Thyroid gland (tissue), 4 donors: ENCODE measurements at regions not wholly inside any gene's neighbourhood (a gene's known extent, or its start where the extent isn't known, plus 50 kb on each side); places are given as distances from the start of the nearest gene placed in this dataset.

Experiments
- DNase-seq, 2 donors: peaks; one replicate each; pipeline ENCODE4 v3.0.0-alpha.2; 2019
- H3K27ac ChIP-seq, 3 donors: fragments of 200-600 bp; sonication (generic); 1 replicate in 2 of 3; 2 replicates in 1 of 3; pipeline ENCODE4 v1.5.1; 2016 to 2019; ENCODE audit warnings: mild to moderate bottlenecking in 1 of 3, moderate library complexity in 1 of 3
- H3K27me3 ChIP-seq: fragments of 200-600 bp; sonication (generic); one replicate; pipeline ENCODE4 v1.5.1; 2019
- H3K36me3 ChIP-seq, 2 donors: fragments of 200-600 bp; sonication (generic); one replicate each; pipeline ENCODE4 v1.5.1; 2016 to 2019
- H3K4me1 ChIP-seq, 2 donors: fragments of 200-600 bp; sonication (generic); one replicate each; pipeline ENCODE4 v1.5.1; 2017 to 2019
- H3K4me3 ChIP-seq, 3 donors: fragments of 200-600 bp; sonication (generic); replicated peaks in 1 of 3; 1 replicate in 2 of 3; 2 replicates in 1 of 3; pipeline ENCODE4 v1.5.1; 2016; ENCODE audit warnings: mild to moderate bottlenecking in 1 of 3
- H3K9me3 ChIP-seq: fragments of 200-600 bp; sonication (generic); one replicate; pipeline ENCODE4 v1.5.1; 2017
- POLR2A ChIP-seq, 2 donors: fragments of 450-650 bp; IDR thresholded peaks; one replicate each; pipeline ENCODE4 v1.6.1; 2017; ENCODE audit warnings: antibody characterized with exemption in 2 of 2, mild to moderate bottlenecking in 2 of 2, moderate library complexity in 1 of 2
- WGBS, 2 donors: methylation state at CpG; one replicate each; pipeline ENCODE4 v1.1.5; 2017; 5-methylcytosine and 5-hydroxymethylcytosine counted together
- intact Hi-C: fragments of 100-400 bp; cut with DNase I; formaldehyde crosslinking; loops from one replicate; pipeline ENCODE4 v1.15.1; 2023
- TF ChIP-seq, protein P1 (sequence below), 6 experiments: fragments of 200-600 bp in 3 of 6; fragments of 450-650 bp in 3 of 6; sonication (generic) in 3 of 6; IDR thresholded peaks; one replicate each; pipeline ENCODE4 v1.5.1; 2016 to 2019; ENCODE audit warnings: antibody characterized with exemption in 6 of 6, mild to moderate bottlenecking in 2 of 6, inconsistent platforms in 1 of 6, moderate library complexity in 1 of 6

DNA sequence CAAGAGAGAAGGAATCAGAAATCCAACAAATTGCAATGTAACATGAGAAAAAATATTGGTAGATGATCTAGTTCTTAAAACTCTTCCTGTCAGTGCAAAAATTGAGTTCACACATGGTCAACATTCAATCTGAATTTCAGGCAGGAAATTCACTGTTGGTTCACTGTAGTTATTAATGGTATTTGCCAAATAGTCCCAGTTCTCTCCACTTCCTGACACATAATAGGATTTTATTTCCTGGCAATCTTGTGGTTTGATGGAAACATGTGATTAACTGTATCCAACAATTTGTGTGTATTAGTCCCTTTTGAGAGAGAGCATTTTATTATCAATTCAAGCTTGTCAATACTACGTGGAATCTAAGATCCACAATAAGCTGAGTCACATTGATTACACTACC lies 1103.1 kb downstream of the ROBO2 start:
- DNase-seq, result no peak
- Histone ChIP-seq H3K9me3 (no peaks in the 10 kb centered on the region), H3K27me3 (no peaks in the 10 kb centered on the region), H3K27ac (no peak overlapping the region), H3K4me3 (no peak overlapping the region), H3K36me3 (no peaks in the 10 kb centered on the region), H3K4me1 (no peaks in the 10 kb centered on the region)
- 84 to 93% methylated on average over 1 of the region's 1 CpG for WGBS, 2 donors
- TF ChIP-seq, protein P1, sequence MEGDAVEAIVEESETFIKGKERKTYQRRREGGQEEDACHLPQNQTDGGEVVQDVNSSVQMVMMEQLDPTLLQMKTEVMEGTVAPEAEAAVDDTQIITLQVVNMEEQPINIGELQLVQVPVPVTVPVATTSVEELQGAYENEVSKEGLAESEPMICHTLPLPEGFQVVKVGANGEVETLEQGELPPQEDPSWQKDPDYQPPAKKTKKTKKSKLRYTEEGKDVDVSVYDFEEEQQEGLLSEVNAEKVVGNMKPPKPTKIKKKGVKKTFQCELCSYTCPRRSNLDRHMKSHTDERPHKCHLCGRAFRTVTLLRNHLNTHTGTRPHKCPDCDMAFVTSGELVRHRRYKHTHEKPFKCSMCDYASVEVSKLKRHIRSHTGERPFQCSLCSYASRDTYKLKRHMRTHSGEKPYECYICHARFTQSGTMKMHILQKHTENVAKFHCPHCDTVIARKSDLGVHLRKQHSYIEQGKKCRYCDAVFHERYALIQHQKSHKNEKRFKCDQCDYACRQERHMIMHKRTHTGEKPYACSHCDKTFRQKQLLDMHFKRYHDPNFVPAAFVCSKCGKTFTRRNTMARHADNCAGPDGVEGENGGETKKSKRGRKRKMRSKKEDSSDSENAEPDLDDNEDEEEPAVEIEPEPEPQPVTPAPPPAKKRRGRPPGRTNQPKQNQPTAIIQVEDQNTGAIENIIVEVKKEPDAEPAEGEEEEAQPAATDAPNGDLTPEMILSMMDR (IDR thresholded peaks at IDR 0.05), result no peak
- no peak for TF ChIP-seq POLR2A (IDR thresholded peaks at IDR 0.05)
- intact Hi-C loops, result no loop called here

DNA sequence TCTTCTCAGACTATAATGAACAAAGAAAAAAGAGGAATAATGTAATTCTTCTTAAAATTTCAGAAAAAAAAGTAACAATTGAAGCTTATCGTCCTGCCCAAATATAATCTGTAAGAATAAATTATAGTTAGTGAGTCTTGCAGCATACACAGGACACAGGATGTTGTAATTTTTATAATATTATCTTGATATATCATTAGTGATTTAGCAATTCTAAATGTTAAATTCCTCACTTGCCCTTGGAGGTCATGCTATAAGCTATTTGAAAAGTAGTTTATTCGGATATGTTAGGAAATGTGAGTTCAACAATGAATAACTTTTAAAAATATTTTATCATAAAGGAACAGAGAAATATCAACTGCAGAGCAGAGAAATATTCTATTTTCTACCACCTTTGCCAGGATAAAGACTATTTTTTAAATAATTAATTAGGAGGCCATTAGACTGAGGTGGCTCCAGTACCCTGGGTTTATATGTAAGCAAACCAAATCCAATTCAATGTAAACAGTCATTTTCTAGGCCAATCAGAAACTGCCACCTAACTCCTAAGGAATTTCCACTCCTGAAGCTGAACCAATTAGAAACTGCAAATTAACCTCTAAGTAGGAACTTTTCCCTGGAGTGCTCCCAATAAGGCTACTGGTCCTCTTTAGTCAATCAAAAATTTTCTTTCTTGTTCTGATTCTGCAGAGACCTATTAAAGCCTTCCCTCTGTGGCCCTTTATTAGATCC lies 1109.3 kb downstream of the ROBO2 start:
- H3K9me3 ChIP-seq, result no peaks in the 10 kb centered on the region
- no peak for DNase-seq
- H3K36me3 ChIP-seq, result no peaks in the 10 kb centered on the region
- TF ChIP-seq POLR2A (IDR thresholded peaks at IDR 0.05), result no peak
- TF ChIP-seq, protein P1 (IDR thresholded peaks at IDR 0.05), result no peak
- peaks cover 0 to 2% of the 10 kb centered on the region in 2 donors for H3K4me1 ChIP-seq
- WGBS, 2 donors, result 85 to 86% methylated on average over 2 of the region's 2 CpGs
- no peak overlapping the region for H3K27ac ChIP-seq
- no peaks in the 10 kb centered on the region for H3K27me3 ChIP-seq
- intact Hi-C loops, result no loop called here
- no peak overlapping the region for H3K4me3 ChIP-seq

DNA sequence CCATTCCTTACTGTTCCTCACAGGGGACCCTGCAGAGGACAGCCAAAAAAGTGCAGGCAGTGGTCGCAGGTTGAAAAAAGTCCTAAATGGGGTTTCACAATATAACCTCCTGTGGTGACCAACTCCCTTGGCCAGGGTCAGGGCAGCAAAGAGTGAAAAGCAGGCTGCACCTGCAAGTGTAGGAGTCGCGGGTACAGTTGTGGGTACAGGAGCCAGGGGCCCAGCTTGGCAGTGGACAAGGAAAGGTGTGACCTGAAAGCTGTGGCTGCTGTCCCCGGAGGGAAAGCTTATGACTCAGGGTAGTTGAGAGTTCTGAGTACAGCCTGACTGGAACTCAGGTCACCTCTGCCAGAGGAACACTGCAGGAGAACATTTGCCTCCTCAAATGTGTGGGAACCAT lies 1114.1 kb downstream of the ROBO2 start:
- H3K36me3 ChIP-seq, result no peaks in the 10 kb centered on the region
- H3K9me3 ChIP-seq, result no peaks in the 10 kb centered on the region
- no peaks in the 10 kb centered on the region for H3K27me3 ChIP-seq
- no peak overlapping the region for H3K27ac ChIP-seq
- TF ChIP-seq, protein P1 (IDR thresholded peaks at IDR 0.05), result no peak
- TF ChIP-seq POLR2A (IDR thresholded peaks at IDR 0.05), result no peak
- intact Hi-C loops, result no loop called here
- no peak for DNase-seq
- H3K4me3 ChIP-seq, result no peak overlapping the region
- H3K4me1 ChIP-seq, result peaks cover 0 to 2% of the 10 kb centered on the region in 2 donors
- 91 to 95% methylated on average over 4 of the region's 4 CpGs for WGBS, 2 donors

DNA sequence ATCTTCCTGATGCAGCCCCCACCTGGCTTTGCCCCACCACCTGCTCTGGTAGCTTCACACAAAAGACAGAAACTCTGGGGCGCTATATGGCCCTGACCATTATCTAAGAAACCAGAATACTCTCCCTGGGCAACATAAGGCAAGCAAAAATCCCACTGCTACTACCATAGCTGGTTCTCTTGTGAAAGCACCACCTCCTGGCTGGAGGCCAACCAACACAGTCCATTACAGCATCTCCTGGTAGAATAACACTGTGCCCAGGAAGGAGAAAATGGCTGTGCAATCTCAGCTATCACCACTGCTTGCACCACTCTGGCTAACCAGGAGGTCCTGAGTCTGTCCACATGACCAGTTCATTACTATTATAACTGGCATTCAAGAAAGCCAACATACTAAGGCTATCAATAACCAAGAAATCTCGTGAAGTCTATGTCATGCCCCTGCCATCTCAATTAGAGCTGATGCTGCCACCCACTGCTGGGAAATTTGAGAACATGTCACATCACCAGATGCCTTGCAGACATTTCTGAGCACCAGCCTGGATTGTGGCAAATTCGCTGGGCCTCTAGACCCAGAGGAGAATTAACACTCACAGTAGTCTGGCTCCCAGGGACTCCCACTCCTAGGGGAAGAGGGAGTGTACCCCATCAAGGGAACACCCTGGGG lies 1114.8 kb downstream of the ROBO2 start:
- H3K9me3 ChIP-seq, result no peaks in the 10 kb centered on the region
- H3K4me1 ChIP-seq, result peaks cover 0 to 2% of the 10 kb centered on the region in 2 donors
- no peaks in the 10 kb centered on the region for H3K36me3 ChIP-seq
- intact Hi-C loops, result no loop called here
- 92 to 96% methylated on average over 3 of the region's 3 CpGs for WGBS, 2 donors
- H3K27me3 ChIP-seq, result no peaks in the 10 kb centered on the region
- no peak for DNase-seq
- no peak overlapping the region for H3K4me3 ChIP-seq
- no peak for TF ChIP-seq POLR2A (IDR thresholded peaks at IDR 0.05)
- TF ChIP-seq, protein P1 (IDR thresholded peaks at IDR 0.05), result no peak
- H3K27ac ChIP-seq, result no peak overlapping the region

DNA sequence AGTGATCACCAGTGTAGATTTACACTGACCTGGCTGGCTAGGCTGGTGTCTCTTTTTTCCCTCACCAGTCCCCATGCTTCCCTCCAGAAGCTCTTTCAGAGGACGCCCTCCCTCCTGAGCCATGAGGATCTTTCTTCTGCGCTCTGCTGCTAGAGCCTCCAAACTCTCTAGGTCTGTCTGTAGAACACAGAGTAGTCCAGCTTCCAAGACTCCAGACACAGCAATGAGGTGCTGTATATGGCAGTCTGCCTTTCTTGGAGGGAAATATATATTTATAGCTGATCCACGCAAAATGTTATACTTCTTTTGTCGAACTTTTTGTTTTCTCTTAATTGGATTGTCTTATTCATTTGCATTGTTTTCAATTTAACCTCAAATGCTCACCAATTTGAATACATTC lies 1121.8 kb downstream of the ROBO2 start:
- 90 to 93% methylated on average over 4 of the region's 4 CpGs for WGBS, 2 donors
- TF ChIP-seq, protein P1 (IDR thresholded peaks at IDR 0.05), result no peak
- TF ChIP-seq POLR2A (IDR thresholded peaks at IDR 0.05), result no peak
- intact Hi-C loops, result no loop called here

More for the DNA sequence above, 1121.8 kb downstream of the ROBO2 start:
- Histone ChIP-seq H3K4me3 (no peak overlapping the region), H3K9me3 (no peaks in the 10 kb centered on the region), H3K27ac (no peak overlapping the region), H3K27me3 (no peaks in the 10 kb centered on the region), H3K36me3 (no peaks in the 10 kb centered on the region), H3K4me1 (no peaks in the 10 kb centered on the region)
- DNase-seq, result no peak
